Liver (tissue), 8 donors: ENCODE measurements at regions not wholly inside any gene's neighbourhood (a gene's known extent, or its start where the extent isn't known, plus 50 kb on each side); places are given as distances from the start of the nearest gene placed in this dataset.

ENCODE experiments used
- DNase-seq: peaks from one replicate; pipeline ENCODE4 v3.0.0-alpha.2; 2017; ENCODE audit warnings: low spot score
- H3K27ac ChIP-seq, 2 donors: one replicate each; pipeline ENCODE4 v1.7.0; 2013; ENCODE audit warnings: inconsistent platforms in 2 of 2, low read length in 2 of 2, control low read depth in 1 of 2, low read depth in 1 of 2, mild to moderate bottlenecking in 1 of 2
- H3K27me3 ChIP-seq, 4 donors: one replicate each; pipeline versions ENCODE4 v1.6.1 to v1.7.0; 2013; ENCODE audit warnings: low read length in 3 of 4, inconsistent platforms in 1 of 4, mild to moderate bottlenecking in 1 of 4, moderate library complexity in 1 of 4; ENCODE audit not compliant: control insufficient read depth in 4 of 4, insufficient read depth in 4 of 4
- H3K36me3 ChIP-seq, 4 donors: one replicate each; pipeline versions ENCODE4 v1.6.1 to v1.7.0; 2013; ENCODE audit warnings: low read length in 3 of 4, mild to moderate bottlenecking in 3 of 4, low read depth in 1 of 4, moderate library complexity in 1 of 4; ENCODE audit not compliant: control insufficient read depth in 4 of 4, insufficient read depth in 3 of 4
- H3K4me1 ChIP-seq, 4 donors: one replicate each; pipeline versions ENCODE4 v1.6.1 to v1.7.0; 2013; ENCODE audit warnings: low read length in 3 of 4, mild to moderate bottlenecking in 3 of 4, moderate library complexity in 1 of 4; ENCODE audit not compliant: control insufficient read depth in 4 of 4, insufficient read depth in 4 of 4
- H3K4me3 ChIP-seq, 3 donors: one replicate each; pipeline versions ENCODE4 v1.6.1 to v1.7.0; 2013; ENCODE audit warnings: low read length in 3 of 3, control low read depth in 1 of 3, low read depth in 1 of 3, mild to moderate bottlenecking in 1 of 3
- H3K9ac ChIP-seq, 2 donors: one replicate each; pipeline ENCODE4 v1.7.0; 2013; ENCODE audit warnings: low read length in 2 of 2, mild to moderate bottlenecking in 2 of 2, moderate library complexity in 2 of 2, control low read depth in 1 of 2, low read depth in 1 of 2
- H3K9me3 ChIP-seq, 4 donors: one replicate each; pipeline versions ENCODE4 v1.6.1 to v1.7.0; 2013; ENCODE audit warnings: low read length in 3 of 4; ENCODE audit not compliant: control insufficient read depth in 4 of 4
- ATF3 ChIP-seq: IDR thresholded peaks from 2 replicates; pipeline ENCODE4 v1.6.1; 2016; ENCODE audit warnings: antibody characterized with exemption
- CTCF ChIP-seq: fragments of 150-350 bp; IDR thresholded peaks from 2 replicates; pipeline ENCODE4 v1.5.1; 2017; ENCODE audit warnings: improper control_type of control experiment, low read depth, low read length; ENCODE audit not compliant: missing input control
- EGR1 ChIP-seq, 2 donors: IDR thresholded peaks; 2 replicates each; pipeline ENCODE4 v1.6.1; 2016 to 2018; ENCODE audit warnings: antibody characterized with exemption in 2 of 2, low read depth in 2 of 2
- FOXA1 ChIP-seq: IDR thresholded peaks from 2 replicates; pipeline ENCODE4 v1.6.1; 2016; ENCODE audit warnings: antibody characterized with exemption
- FOXA2 ChIP-seq: IDR thresholded peaks from 2 replicates; pipeline ENCODE4 v1.6.1; 2016; ENCODE audit warnings: antibody characterized with exemption
- HNF4A ChIP-seq, 2 donors: conservative IDR thresholded peaks; 2 replicates each; pipeline ENCODE4 v1.6.1; 2016; ENCODE audit warnings: antibody characterized with exemption in 2 of 2, mild to moderate bottlenecking in 2 of 2
- MAX ChIP-seq: IDR thresholded peaks from 2 replicates; pipeline ENCODE4 v1.6.1; 2016; ENCODE audit warnings: antibody characterized with exemption
- NR2F2 ChIP-seq: IDR thresholded peaks from 2 replicates; pipeline ENCODE4 v1.6.1; 2016; ENCODE audit warnings: antibody characterized with exemption
- RAD21 ChIP-seq, 2 donors: IDR thresholded peaks; 2 replicates each; pipeline ENCODE4 v1.6.1; 2016; ENCODE audit warnings: antibody characterized with exemption in 2 of 2, mild to moderate bottlenecking in 2 of 2
- REST ChIP-seq: IDR thresholded peaks from 2 replicates; pipeline ENCODE4 v1.6.1; 2016; ENCODE audit warnings: antibody characterized with exemption, mild to moderate bottlenecking
- SP1 ChIP-seq: IDR thresholded peaks from 2 replicates; pipeline ENCODE4 v1.6.1; 2018; ENCODE audit warnings: antibody characterized with exemption, mild to moderate bottlenecking
- TAF1 ChIP-seq: conservative IDR thresholded peaks from 2 replicates; pipeline ENCODE4 v1.6.1; 2016; ENCODE audit warnings: antibody characterized with exemption, mild to moderate bottlenecking
- YY1 ChIP-seq: IDR thresholded peaks from 2 replicates; pipeline ENCODE4 v1.6.1; 2016; ENCODE audit warnings: antibody characterized with exemption, mild to moderate bottlenecking
- WGBS: extraction: QIAGEN DNeasy Blood & Tissue Kit; methylation state at CpG from one replicate; pipeline ENCODE4 v1.1.7; 2013; 5-methylcytosine and 5-hydroxymethylcytosine counted together
- donor health status: healthy.
- donor health status: healthy.
- donor health status: healthy.
- donor health status: healthy.
- donor health status: healthy.

GRCh38 chr15:95647531-95648277, 682.8 kb upstream of the NR2F2 start (continued):
- TF ChIP-seq REST: no peak
- TF ChIP-seq ATF3: no peak
- no peak for TF ChIP-seq TAF1
- TF ChIP-seq SP1: no peak
- TF ChIP-seq HNF4A (conservative IDR thresholded peaks at IDR 0.05): no peak

GRCh38 chr15:95653361-95653805, 677.1 kb upstream of the NR2F2 start:
- no peak for DNase-seq
- TF ChIP-seq EGR1 (IDR thresholded peaks at IDR 0.05; ENCODE audit: low read depth in 2 of 2) (no peak), HNF4A (conservative IDR thresholded peaks at IDR 0.05) (peak in 1 of 2 donors; percentile 4), YY1 (no peak)

GRCh38 chr15:95655089-95655607, 675.4 kb upstream of the NR2F2 start:
- Histone ChIP-seq H3K9ac (no peak overlapping the region), H3K4me3 (no peak overlapping the region), H3K36me3 (no peaks in the 10 kb centered on the region), H3K9me3 (no peaks in the 10 kb centered on the region), H3K27me3 (no peaks in the 10 kb centered on the region), H3K27ac (no peak overlapping the region), H3K4me1 (no peaks in the 10 kb centered on the region)
- no peak for DNase-seq
- WGBS: 85% methylated on average over 4 of the region's 4 CpGs
- TF ChIP-seq FOXA2 (no peak), ATF3 (no peak)

More at GRCh38 chr15:95653361-95653805, 677.1 kb upstream of the NR2F2 start:
- Histone ChIP-seq H3K27me3 (no peaks in the 10 kb centered on the region), H3K4me1 (no peaks in the 10 kb centered on the region), H3K4me3 (no peak overlapping the region), H3K27ac (no peak overlapping the region), H3K36me3 (no peaks in the 10 kb centered on the region), H3K9me3 (no peaks in the 10 kb centered on the region), H3K9ac (no peak overlapping the region)
- WGBS: 90% methylated on average over 8 of the region's 8 CpGs

- no peak overlapping the region for H3K4me3 ChIP-seq
- H3K36me3 ChIP-seq: no peaks in the 10 kb centered on the region
- H3K27me3 ChIP-seq: no peaks in the 10 kb centered on the region
- no peak overlapping the region for H3K9ac ChIP-seq
- no peaks in the 10 kb centered on the region for H3K4me1 ChIP-seq
- WGBS: 85% methylated on average over 2 of the region's 2 CpGs
- no peak overlapping the region for H3K27ac ChIP-seq
- no peaks in the 10 kb centered on the region for H3K9me3 ChIP-seq
- DNase-seq: no peak
- no peak for TF ChIP-seq YY1
- TF ChIP-seq SP1: no peak
- no peak for TF ChIP-seq FOXA2
- TF ChIP-seq REST: no peak
- TF ChIP-seq TAF1: no peak
- TF ChIP-seq CTCF: no peak
- no peak for TF ChIP-seq MAX
- no peak for TF ChIP-seq NR2F2
- no peak for TF ChIP-seq FOXA1
- TF ChIP-seq RAD21 (IDR thresholded peaks at IDR 0.05): no peak
- no peak for TF ChIP-seq EGR1 (IDR thresholded peaks at IDR 0.05; ENCODE audit: low read depth in 2 of 2)
- TF ChIP-seq ATF3: no peak
Observed at GRCh38 chr15:95656595-95656994, 673.9 kb upstream of the NR2F2 start.
